K562 (cell line): ENCODE measurements at regions not wholly inside any gene's neighbourhood (a gene's known extent, or its start where the extent isn't known, plus 50 kb on each side); places are given as distances from the start of the nearest gene placed in this dataset.

Experiments
- ATAC-seq: fragments of 200-7000 bp; cut with Tn5 transposase; 3 replicates; pipeline ENCODE4 v1.9.1; 2020; ENCODE audit warnings: moderate library complexity
- BruUV-seq: library from RNA; stranded (reverse); fragments of 400-500 nt; replicated peaks from 2 replicates; lab custom pipeline; 2021; lab: Mats Ljungman, UMichigan
- CTCF ChIA-PET: fragments of 300-600 bp; formaldehyde crosslinking; extraction: SDS; loops from one replicate; lab custom pipeline; 2021; ENCODE audit warnings: low intra/inter-chr PET ratio; lab: Yijun Ruan, JAX
- POLR2A ChIA-PET: fragments of 300-600, 350-650 bp; sonication (Branson Sonifier 250); formaldehyde crosslinking; extraction: SDS; loops from one replicate; lab custom pipeline; 2021; ENCODE audit warnings: antibody characterized with exemption, inconsistent platforms; lab: Yijun Ruan, JAX
- DNase-seq, 4 experiments: peaks; one replicate each; pipeline versions ENCODE4 v3.0.0 to v3.0.0-alpha.2; 2011 to 2018; ENCODE audit warnings: low spot score in 3 of 4, mixed read lengths in 3 of 4; ENCODE audit errors: extremely low read depth in 1 of 4
- FAIRE-seq: peaks from 2 replicates; lab custom pipeline; 2011; peaks lifted over from hg19 to GRCh38; lab: Jason Lieb, UNC
- H2AFZ ChIP-seq: 2 replicates; pipeline ENCODE4 v1.6.0; 2011; ENCODE audit warnings: low read depth, low read length, control low read depth, inconsistent platforms
- H3K27ac ChIP-seq: fragments of 200-600 bp; 3 replicates; pipeline ENCODE4 v1.8.0; 2011; ENCODE audit warnings: low read depth, mild to moderate bottlenecking, control low read depth, inconsistent platforms, low read length, moderate library complexity, mixed read lengths; ENCODE audit errors: extremely low read depth
- H3K27me3 ChIP-seq, 2 experiments: fragments of 300-600 bp in 1 of 2; 2 replicates in 1 of 2; 3 replicates in 1 of 2; pipeline versions ENCODE4 v1.6.0 to v1.8.0; 2011; ENCODE audit warnings: inconsistent platforms in 2 of 2, low read length in 2 of 2, mild to moderate bottlenecking in 1 of 2, mixed read lengths in 1 of 2, moderate library complexity in 1 of 2; ENCODE audit not compliant: control insufficient read depth in 2 of 2, insufficient read depth in 2 of 2
- H3K36me3 ChIP-seq: fragments of 300-600 bp; 3 replicates; pipeline ENCODE4 v1.8.0; 2011; ENCODE audit warnings: mild to moderate bottlenecking, low read length, inconsistent platforms; ENCODE audit not compliant: control insufficient read depth, insufficient read depth
- H3K4me1 ChIP-seq, 2 experiments: fragments of 200-600 bp in 1 of 2; replicated peaks in 1 of 2; 2 replicates in 1 of 2; 3 replicates in 1 of 2; pipeline versions ENCODE4 v1.5.1 to v1.8.0; 2011; ENCODE audit warnings: inconsistent platforms in 2 of 2, low read length in 2 of 2, mild to moderate bottlenecking in 1 of 2, mixed read lengths in 1 of 2, moderate library complexity in 1 of 2; ENCODE audit not compliant: control insufficient read depth in 2 of 2, insufficient read depth in 2 of 2
- H3K4me2 ChIP-seq: 2 replicates; pipeline ENCODE4 v1.6.1; 2011; ENCODE audit warnings: low read length, control low read depth, inconsistent platforms, mixed read lengths; ENCODE audit not compliant: insufficient read depth
- H3K4me3 ChIP-seq: fragments of 200-600 bp; sonication (generic), shearing (Covaris generic); 2 replicates; pipeline ENCODE4 v1.5.1; 2016; ENCODE audit warnings: control low read depth, inconsistent platforms
- H3K79me2 ChIP-seq: fragments of 200-600 bp; 3 replicates; pipeline ENCODE4 v1.8.0; 2011; ENCODE audit warnings: low read length, inconsistent platforms; ENCODE audit not compliant: control insufficient read depth, insufficient read depth
- H3K9ac ChIP-seq, 2 experiments: 2 replicates each; pipeline versions ENCODE4 v1.6.0 to v1.6.1; 2011; ENCODE audit warnings: low read depth in 2 of 2, low read length in 2 of 2, control low read depth in 1 of 2, inconsistent platforms in 1 of 2, mild to moderate bottlenecking in 1 of 2, mixed read lengths in 1 of 2; ENCODE audit not compliant: insufficient read depth in 1 of 2
- H3K9me1 ChIP-seq: one replicate; pipeline ENCODE4 v1.6.0; 2011; ENCODE audit warnings: inconsistent platforms, mild to moderate bottlenecking, low read length, moderate library complexity; ENCODE audit not compliant: control insufficient read depth, insufficient read depth
- H3K9me3 ChIP-seq: replicated peaks from 2 replicates; pipeline ENCODE4 v1.5.1; 2011; ENCODE audit warnings: low read depth, low read length, inconsistent platforms; ENCODE audit not compliant: control insufficient read depth, insufficient read depth
- H4K20me1 ChIP-seq: replicated peaks from 2 replicates; pipeline ENCODE4 v1.6.1; 2011; ENCODE audit warnings: low read length, inconsistent platforms, mixed read lengths; ENCODE audit not compliant: control insufficient read depth, insufficient read depth
- C11orf30 ChIP-seq: fragments of 450-650 bp; IDR thresholded peaks from 2 replicates; pipeline ENCODE4 v1.6.1; 2016; ENCODE audit warnings: low read depth, mild to moderate bottlenecking
- CBFB ChIP-seq: sonication (generic); formaldehyde crosslinking; IDR thresholded peaks from 2 replicates; pipeline ENCODE4 v1.4.0; 2020; ENCODE audit warnings: mild to moderate bottlenecking, missing genetic modification reagents
- CHD2 ChIP-seq: IDR thresholded peaks from 2 replicates; pipeline ENCODE4 v1.6.1; 2011; ENCODE audit warnings: low read depth, low read length
- ETS1 ChIP-seq: conservative IDR thresholded peaks from 2 replicates; pipeline ENCODE4 v1.6.1; 2011; ENCODE audit warnings: low read depth, mild to moderate bottlenecking, low read length; ENCODE audit not compliant: control insufficient read depth
- FOXP1 ChIP-seq: sonication (generic); formaldehyde crosslinking; IDR thresholded peaks from 2 replicates; pipeline ENCODE4 v1.8.0; 2022; ENCODE audit warnings: mild to moderate bottlenecking, missing genetic modification reagents
- GATAD2A ChIP-seq: fragments of 450-650 bp; IDR thresholded peaks from 2 replicates; pipeline ENCODE4 v1.6.1; 2017
- HMG20A ChIP-seq: fragments of 450-650 bp; formaldehyde crosslinking; conservative IDR thresholded peaks from 2 replicates; pipeline ENCODE4 v1.4.0; 2020; ENCODE audit warnings: mild to moderate bottlenecking, mixed read lengths
- MEF2D ChIP-seq: conservative IDR thresholded peaks from 2 replicates; pipeline ENCODE4 v1.6.1; 2016; ENCODE audit warnings: low read depth, missing genetic modification characterization, missing compliant biosample characterization
- ZKSCAN1 ChIP-seq: fragments of 150-350 bp; IDR thresholded peaks from 2 replicates; pipeline ENCODE4 v1.6.1; 2016; ENCODE audit warnings: low read depth, low read length
- WGBS: fragments of 100-300 bp; shearing (Covaris generic); methylation state at CpG from one replicate; pipeline ENCODE4 v1.1.6; 2016; ENCODE audit warnings: low coverage, mixed read lengths; ENCODE audit not compliant: insufficient coverage; ENCODE audit errors: missing lambda C conversion rate; 5-methylcytosine and 5-hydroxymethylcytosine counted together
- in situ Hi-C: fragments of 300-500 bp; cut with MboI; formaldehyde crosslinking; loops from 4 replicates; pipeline ENCODE4 v1.15.0; 2018; ENCODE audit warnings: inconsistent platforms, mixed read lengths
- intact Hi-C: fragments of 100-400 bp; cut with micrococcal nuclease; formaldehyde crosslinking; loops from 2 replicates; pipeline ENCODE4 v1.14.2; 2022
- TF ChIP-seq, protein P1 (sequence below): fragments of 450-650 bp; IDR thresholded peaks from 2 replicates; pipeline ENCODE4 v1.6.1; 2016; ENCODE audit warnings: low read depth, mild to moderate bottlenecking, moderate library complexity

DNA sequence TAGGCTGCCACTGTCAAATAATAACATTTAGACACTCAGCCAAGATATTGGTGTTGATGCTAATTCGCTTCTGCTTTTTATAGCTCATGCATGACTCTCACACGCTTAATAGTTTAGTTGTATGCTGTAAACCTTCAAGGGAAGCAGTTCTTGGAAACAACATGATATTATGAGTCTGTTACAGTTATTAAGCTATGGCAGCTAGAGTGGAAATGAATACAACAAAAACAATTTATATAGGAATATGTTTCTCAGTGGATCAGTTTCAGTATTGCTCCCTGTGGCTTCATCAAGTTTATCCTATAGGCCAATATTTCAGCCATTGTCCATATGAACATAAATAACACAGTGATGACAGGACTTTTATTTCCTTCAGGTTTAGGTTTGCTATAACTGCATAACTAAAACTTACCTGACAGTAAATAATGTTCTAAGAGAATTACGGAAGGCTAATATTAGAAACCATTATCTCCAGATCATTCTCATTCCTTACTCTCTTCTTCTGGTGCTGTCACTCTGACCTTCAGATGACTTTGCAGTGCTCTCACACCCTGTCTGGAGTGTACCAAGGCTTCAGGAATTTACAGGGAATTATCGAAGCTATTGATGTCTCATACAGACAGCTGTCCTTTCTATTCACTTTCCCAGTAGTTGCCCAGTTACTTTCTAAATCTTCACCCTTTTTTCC, 555.0 kb downstream of the ANKRD50 start:
- H3K9me1 ChIP-seq = no peaks in the 10 kb centered on the region
- FAIRE-seq (no peak), DNase-seq (no peak), ATAC-seq (no peak)
- in situ Hi-C loops (no loop called here), intact Hi-C loops (no loop called here)
- H3K4me3 ChIP-seq = no peak overlapping the region
- ChIA-PET CTCF (no interaction called here), POLR2A (no interaction called here)
- no peaks in the 10 kb centered on the region for H3K9me3 ChIP-seq
- H3K79me2 ChIP-seq = no peaks in the 10 kb centered on the region
- no peak for TF ChIP-seq CHD2
- no peak for TF ChIP-seq MEF2D (tag)
- WGBS = 1% methylated on average over 4 of the region's 4 CpGs
- no peak overlapping the region for H2AFZ ChIP-seq
- no peaks in the 10 kb centered on the region for H3K27me3 ChIP-seq
- no peak overlapping the region for H3K4me2 ChIP-seq
- H3K36me3 ChIP-seq = no peaks in the 10 kb centered on the region
- no TSS peak for BruUV-seq
- H3K9ac ChIP-seq = no peak overlapping the region
- H3K27ac ChIP-seq = no peak overlapping the region
- H3K4me1 ChIP-seq = no peaks in the 10 kb centered on the region
- no peaks in the 10 kb centered on the region for H4K20me1 ChIP-seq

DNA sequence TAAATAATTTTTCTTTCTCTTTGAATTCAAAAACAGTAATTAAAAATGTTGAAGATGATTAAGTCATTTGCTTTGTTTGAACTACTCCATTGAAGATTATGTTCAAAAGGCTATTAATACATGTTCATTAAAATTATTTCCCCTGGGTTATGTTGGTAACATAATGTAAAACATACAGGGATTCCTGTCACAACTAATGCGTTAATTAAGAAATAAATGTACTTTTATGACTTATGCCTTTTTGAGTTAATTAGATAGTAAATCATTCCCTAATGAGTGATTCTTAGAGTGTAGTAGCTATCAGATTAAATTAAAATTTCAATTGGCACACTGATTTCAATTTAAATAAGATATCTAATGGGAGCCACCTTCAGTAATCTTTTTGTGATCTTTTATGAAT, 549.1 kb downstream of the ANKRD50 start:
- no peak for DNase-seq
- WGBS = 5% methylated on average over 1 of the region's 1 CpG
- BruUV-seq = no TSS peak
- Histone ChIP-seq H3K9ac (no peak overlapping the region), H3K27ac (no peak overlapping the region), H3K4me1 (no peaks in the 10 kb centered on the region), H3K4me2 (no peak overlapping the region), H4K20me1 (no peaks in the 10 kb centered on the region), H3K36me3 (no peaks in the 10 kb centered on the region), H3K4me3 (no peak overlapping the region), H3K9me1 (no peaks in the 10 kb centered on the region), H3K79me2 (no peaks in the 10 kb centered on the region), H3K9me3 (no peaks in the 10 kb centered on the region), H3K27me3 (no peaks in the 10 kb centered on the region), H2AFZ (no peak overlapping the region)
- no peak for ATAC-seq
- no peak for FAIRE-seq
- in situ Hi-C loops = no loop called here
- intact Hi-C loops = no loop called here
- ChIA-PET CTCF (no interaction called here), POLR2A (no interaction called here)
- TF ChIP-seq HMG20A (CRISPR knock-in tag) (no peak), FOXP1 (CRISPR knock-in tag) (no peak), ETS1 (no peak), GATAD2A (no peak), C11orf30 (no peak), CBFB (no peak), ZKSCAN1 (no peak)
- TF ChIP-seq, protein P1, sequence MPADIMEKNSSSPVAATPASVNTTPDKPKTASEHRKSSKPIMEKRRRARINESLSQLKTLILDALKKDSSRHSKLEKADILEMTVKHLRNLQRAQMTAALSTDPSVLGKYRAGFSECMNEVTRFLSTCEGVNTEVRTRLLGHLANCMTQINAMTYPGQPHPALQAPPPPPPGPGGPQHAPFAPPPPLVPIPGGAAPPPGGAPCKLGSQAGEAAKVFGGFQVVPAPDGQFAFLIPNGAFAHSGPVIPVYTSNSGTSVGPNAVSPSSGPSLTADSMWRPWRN = no peak
